H54 (cell line): ENCODE measurements at regions not wholly inside any gene's neighbourhood (a gene's known extent, or its start where the extent isn't known, plus 50 kb on each side); places are given as distances from the start of the nearest gene placed in this dataset.
"Not testable (repeated sequence)": the region's sequence is repeated elsewhere in the genome, so short reads cannot be mapped to it uniquely, and the experiment has no call there.

Source experiments
- DNase-seq: peaks from one replicate; pipeline ENCODE4 v3.0.0; 2011; ENCODE audit warnings: low spot score, mixed read lengths; ENCODE audit not compliant: insufficient read length
- FAIRE-seq: peaks from 3 replicates; lab custom pipeline; 2011; peaks lifted over from hg19 to GRCh38; lab: Jason Lieb, UNC
- POLR2A ChIP-seq: IDR thresholded peaks from 2 replicates; pipeline ENCODE4 v1.6.1; 2011; ENCODE audit warnings: low read depth, mild to moderate bottlenecking, low read length

GRCh38 chr2:111239107-111239506, 118.4 kb downstream of the BCL2L11 start:
- no peak for FAIRE-seq
- DNase-seq: no peak
- no peak for TF ChIP-seq POLR2A

- FAIRE-seq (no peak), DNase-seq (no peak)
- TF ChIP-seq POLR2A: no peak
These were observed 119.0 kb downstream of the BCL2L11 start for GRCh38 chr2:111239581-111240249.

DNA sequence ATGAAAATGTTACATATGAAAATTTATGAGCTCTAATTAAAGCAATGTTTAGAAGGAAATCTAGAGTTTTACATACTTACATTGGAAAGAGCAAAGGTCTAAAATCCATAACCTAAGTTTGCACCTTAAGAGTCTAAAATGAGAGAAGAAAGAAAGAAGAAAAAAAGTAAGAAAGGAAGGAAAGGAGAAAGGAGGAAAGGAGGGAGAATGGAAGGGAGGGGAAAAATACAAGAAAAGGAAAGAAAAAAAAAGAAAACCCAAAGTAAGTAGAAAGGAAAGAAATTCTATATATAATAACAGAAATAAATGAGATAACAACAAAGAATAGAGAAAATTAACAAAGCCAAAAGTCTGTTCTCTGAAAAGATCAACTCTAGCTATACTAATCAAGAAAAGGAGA, 122.6 kb downstream of the BCL2L11 start:
- no peak for TF ChIP-seq POLR2A
- FAIRE-seq (no peak), DNase-seq (no peak)

DNA sequence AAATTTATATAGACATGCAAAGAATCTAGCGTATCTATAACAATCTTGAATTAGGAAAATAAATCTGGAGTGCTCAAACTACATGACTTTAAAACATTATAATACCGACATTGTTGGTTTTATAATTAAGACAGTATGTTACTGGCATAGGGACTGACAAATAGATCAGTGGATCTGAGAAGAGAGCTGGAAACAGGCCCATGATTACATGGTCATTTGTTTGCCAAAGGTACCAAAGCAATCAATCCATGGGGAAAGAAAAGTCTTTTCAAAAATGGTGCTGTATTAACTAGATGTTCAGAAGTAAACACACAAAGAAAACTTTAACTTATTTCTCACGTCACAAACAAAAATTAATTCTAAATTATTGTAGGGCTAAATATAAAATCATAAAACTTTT, 124.2 kb downstream of the BCL2L11 start:
- FAIRE-seq: no peak
- DNase-seq: no peak
- no peak for TF ChIP-seq POLR2A

DNA sequence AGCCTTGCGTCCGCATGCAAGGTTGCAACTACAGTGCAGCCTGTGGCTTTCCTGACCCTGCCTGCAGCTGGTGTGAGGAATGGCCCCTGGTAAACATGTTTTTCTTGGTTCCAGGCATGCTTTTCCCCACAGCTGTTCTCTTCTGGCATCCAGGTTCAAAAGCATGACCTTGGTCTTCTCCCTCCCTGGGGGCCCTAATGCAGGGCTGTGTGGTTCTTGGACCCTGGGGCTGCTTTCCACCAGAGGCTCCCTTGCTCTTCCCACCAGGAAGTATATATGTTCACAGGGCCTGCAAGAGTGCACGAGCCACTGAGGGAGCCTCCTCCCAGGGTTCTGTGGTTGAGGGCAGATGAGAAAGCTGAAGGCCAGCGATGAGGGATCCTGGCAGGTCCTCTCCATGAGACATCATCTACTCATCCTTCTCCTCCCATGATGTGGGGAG, 125.9 kb downstream of the BCL2L11 start:
- no peak for DNase-seq
- TF ChIP-seq POLR2A: no peak
- no peak for FAIRE-seq

GRCh38 chr2:111247491-111247890, 126.8 kb downstream of the BCL2L11 start:
- DNase-seq: no peak
- no peak for TF ChIP-seq POLR2A
- no peak for FAIRE-seq

GRCh38 chr2:111249806-111250205, 129.1 kb downstream of the BCL2L11 start:
- no peak for FAIRE-seq
- no peak for DNase-seq
- no peak for TF ChIP-seq POLR2A

DNA sequence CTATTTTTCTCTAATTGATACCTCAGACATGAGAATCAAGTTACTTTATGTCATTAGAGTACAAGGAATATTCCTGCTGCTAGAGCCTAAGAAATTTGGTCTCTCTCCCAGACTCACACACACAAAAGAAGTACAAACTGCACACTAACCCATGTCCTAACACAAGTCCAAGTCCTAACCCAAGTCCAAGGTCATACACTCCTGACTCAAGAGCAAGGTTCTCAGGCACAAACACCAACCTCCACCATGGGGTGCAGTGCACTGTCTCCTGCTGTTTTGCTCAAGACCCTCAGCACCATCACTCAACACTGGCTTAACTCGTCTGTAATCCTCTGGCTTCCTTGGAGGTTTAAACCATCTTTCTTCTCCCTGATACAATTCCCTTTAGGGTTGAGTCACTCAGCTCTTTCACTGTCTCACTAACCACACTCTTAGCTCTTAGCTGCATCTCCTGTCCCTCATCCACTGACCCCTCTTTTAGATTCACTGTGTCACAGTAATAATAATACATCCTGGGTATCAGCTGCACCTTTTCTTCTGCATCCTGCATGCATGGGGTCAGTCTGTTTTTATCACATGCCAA, 129.8 kb downstream of the BCL2L11 start:
- TF ChIP-seq POLR2A: no peak
- no peak for FAIRE-seq
- no peak for DNase-seq

- no peak for TF ChIP-seq POLR2A
- FAIRE-seq (no peak), DNase-seq (no peak)
These were observed 131.0 kb downstream of the BCL2L11 start for GRCh38 chr2:111251711-111252110.

DNA sequence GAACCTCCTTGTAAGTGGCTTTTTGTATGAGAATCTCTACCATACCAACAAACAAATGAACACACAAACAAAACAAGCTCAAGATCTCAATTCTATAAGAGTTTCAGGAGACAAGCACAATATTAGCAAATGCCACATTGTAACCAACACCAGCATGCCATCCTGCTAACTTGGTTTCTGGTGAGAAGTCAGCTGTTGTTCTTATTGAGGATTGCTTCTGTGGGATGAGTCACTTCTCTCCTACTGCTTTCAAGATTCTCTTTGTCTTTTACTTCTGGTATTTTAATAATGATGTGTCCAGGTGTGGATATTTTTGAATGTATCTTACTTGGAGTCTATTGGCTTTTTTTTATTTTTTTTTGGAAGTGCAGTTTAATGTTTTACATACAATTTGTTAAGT, 131.7 kb downstream of the BCL2L11 start:
- TF ChIP-seq POLR2A: no peak
- FAIRE-seq (no peak), DNase-seq (no peak)

- not testable (repeated sequence) for FAIRE-seq, DNase-seq
These were observed 134.2 kb downstream of the BCL2L11 start for GRCh38 chr2:111254916-111255315.

DNA sequence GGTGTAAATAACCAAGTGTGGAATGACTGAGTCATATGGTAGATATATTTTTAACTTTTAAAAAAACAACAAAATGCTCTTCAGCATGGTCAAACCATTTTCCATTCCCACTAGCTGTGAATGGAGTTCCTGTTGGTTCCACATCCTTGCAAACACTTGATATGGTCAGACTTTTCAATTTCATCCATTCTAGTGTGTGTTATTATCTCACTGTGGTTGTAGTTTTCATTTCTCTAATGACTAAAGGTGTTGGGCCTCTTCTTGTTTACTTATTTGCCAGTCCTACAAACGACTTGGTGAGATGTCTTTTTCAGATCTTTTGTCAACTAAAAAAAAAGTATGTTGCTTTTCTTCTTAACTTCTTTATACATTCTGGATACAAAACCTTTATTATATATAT, 135.9 kb downstream of the BCL2L11 start:
- FAIRE-seq: not testable (repeated sequence)

GRCh38 chr2:111257607-111258006, 136.9 kb downstream of the BCL2L11 start:
- FAIRE-seq, DNase-seq: not testable (repeated sequence)

More for the DNA sequence above, 135.9 kb downstream of the BCL2L11 start:
- not testable (repeated sequence) for DNase-seq

DNA sequence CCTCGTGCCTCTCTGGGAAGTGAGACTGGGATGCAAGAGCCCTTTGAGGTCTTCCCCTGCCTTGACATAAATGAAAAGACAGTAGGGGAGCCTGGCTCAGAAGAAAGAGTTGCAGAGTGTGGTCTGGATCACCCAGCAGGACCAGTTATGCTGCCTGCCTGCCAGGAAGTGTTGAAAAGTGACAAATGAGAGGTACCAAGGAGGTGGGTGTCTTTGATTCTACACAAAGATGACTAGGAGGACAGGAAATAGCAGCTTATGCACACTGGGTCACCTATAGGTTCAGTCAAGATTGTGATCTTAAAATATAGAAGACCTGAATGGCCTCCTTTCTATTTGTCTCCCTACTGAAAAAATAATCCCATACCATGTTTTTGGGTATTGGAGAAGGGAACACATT, 137.6 kb downstream of the BCL2L11 start:
- not testable (repeated sequence) for FAIRE-seq, DNase-seq

DNA sequence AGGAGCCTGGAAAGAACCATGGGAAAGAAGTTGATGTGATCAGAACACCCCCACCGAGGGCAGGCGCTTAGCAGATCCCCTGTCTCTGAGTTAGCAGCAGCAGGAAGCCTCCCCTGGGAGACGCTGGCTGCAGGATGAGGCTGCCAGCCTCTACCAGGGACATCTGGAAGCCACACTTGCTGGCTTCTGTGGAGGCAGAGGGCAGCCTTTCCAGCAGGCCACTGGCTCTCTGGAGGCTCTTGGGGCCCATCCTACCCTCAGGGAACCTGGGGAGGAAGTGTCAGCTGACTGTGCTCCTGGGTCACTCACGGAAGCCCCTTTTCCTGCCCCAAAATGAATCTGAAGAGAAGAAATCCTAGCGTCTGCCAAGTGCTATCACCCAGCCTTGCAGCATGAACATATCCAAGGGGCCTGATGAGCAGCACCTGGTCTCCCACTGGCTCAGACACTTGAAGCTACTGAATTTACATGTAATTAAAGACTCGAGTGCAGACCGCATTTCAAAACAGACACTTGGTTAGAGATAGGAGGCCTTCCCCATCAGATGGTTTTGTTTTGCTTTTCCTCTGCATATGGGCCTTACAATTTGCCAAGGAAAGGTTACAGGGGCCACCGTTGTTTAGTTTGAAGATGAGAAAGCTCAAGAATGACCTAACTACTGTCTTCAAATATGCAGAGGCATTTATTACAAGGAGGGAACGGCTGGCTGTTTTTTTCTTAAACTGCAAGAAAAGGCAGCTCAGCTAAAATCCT, 142.1 kb downstream of the BCL2L11 start:
- FAIRE-seq, DNase-seq: not testable (repeated sequence)

GRCh38 chr2:111263380-111264017, 142.8 kb downstream of the BCL2L11 start:
- not testable (repeated sequence) for FAIRE-seq

GRCh38 chr2:111264956-111265355, 144.2 kb downstream of the BCL2L11 start:
- DNase-seq, FAIRE-seq: not testable (repeated sequence)

More at GRCh38 chr2:111263380-111264017, 142.8 kb downstream of the BCL2L11 start:
- not testable (repeated sequence) for DNase-seq

GRCh38 chr2:111266556-111266955, 145.8 kb downstream of the BCL2L11 start:
- not testable (repeated sequence) for DNase-seq

GRCh38 chr2:111267038-111267437, 146.3 kb downstream of the BCL2L11 start:
- FAIRE-seq, DNase-seq: not testable (repeated sequence)

More at GRCh38 chr2:111266556-111266955, 145.8 kb downstream of the BCL2L11 start:
- FAIRE-seq: not testable (repeated sequence)
